ENCODE measurements at regions not wholly inside any gene's neighbourhood (a gene's known extent, or its start where the extent isn't known, plus 50 kb on each side); places are given as distances from the start of the nearest gene placed in this dataset.

DNA sequence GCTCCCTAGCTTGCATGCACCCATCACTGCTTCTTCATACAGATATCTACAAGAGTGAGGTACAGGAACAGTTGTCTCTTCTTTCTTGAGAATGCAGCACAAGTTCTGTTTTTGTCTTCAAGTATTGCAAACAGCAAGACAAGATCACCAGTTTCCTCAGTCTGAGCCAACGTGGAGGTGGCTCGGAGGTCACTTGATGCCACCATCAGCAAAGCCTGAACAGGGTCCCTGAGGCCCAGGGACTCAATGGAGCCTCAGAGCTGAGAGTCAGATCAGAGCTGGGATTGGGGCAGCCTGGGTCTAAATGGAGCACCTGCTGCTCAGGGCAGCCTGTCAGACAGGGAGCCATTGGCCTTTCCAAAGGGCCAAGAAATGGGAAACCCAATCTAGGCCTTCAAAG is 290.7 kb upstream of the ID2 start:
- no peak overlapping the region for H3K27ac ChIP-seq
- DNase-seq (ENCODE audit: low read depth in 1 of 2, low spot score in 1 of 2) = no peak
- H3K4me1 ChIP-seq (ENCODE audit: low read depth) = no peaks in the 10 kb centered on the region

DNA sequence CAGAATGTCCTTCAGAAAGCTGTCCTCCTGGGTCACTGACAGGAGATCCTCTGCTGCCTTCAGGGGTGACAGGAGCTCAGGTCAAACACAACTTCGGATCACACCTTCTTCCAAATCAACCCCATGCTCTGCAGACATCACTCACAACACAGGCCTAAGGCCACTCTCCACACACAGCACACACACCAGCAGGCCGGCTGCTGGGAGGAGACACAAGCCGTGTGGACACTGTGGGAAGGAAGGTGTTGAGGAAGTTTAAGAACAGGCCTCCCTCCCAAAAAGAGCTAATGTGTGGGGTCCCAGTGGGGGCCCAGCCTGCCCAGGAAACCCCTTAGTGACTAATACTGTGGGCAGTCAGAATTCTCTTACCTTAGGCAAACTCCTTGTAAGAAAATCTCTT is 290.3 kb upstream of the ID2 start:
- TF ChIP-seq, protein P1, sequence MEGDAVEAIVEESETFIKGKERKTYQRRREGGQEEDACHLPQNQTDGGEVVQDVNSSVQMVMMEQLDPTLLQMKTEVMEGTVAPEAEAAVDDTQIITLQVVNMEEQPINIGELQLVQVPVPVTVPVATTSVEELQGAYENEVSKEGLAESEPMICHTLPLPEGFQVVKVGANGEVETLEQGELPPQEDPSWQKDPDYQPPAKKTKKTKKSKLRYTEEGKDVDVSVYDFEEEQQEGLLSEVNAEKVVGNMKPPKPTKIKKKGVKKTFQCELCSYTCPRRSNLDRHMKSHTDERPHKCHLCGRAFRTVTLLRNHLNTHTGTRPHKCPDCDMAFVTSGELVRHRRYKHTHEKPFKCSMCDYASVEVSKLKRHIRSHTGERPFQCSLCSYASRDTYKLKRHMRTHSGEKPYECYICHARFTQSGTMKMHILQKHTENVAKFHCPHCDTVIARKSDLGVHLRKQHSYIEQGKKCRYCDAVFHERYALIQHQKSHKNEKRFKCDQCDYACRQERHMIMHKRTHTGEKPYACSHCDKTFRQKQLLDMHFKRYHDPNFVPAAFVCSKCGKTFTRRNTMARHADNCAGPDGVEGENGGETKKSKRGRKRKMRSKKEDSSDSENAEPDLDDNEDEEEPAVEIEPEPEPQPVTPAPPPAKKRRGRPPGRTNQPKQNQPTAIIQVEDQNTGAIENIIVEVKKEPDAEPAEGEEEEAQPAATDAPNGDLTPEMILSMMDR (IDR thresholded peaks at IDR 0.05; ENCODE audit: low read depth, low read length) = no peak
- no peak for DNase-seq (ENCODE audit: low read depth in 1 of 2, low spot score in 1 of 2)
- H3K4me3 ChIP-seq = no peak overlapping the region
- no peaks in the 10 kb centered on the region for H3K27me3 ChIP-seq
- no peaks in the 10 kb centered on the region for H3K36me3 ChIP-seq
- H3K27ac ChIP-seq = no peak overlapping the region
- no peaks in the 10 kb centered on the region for H3K4me1 ChIP-seq (ENCODE audit: low read depth)
- H3K9me3 ChIP-seq (ENCODE audit: low read depth) = no peaks in the 10 kb centered on the region

More for the DNA sequence above, 290.7 kb upstream of the ID2 start:
- TF ChIP-seq, protein P1 (IDR thresholded peaks at IDR 0.05; ENCODE audit: low read depth, low read length) = no peak
- Histone ChIP-seq H3K27me3 (no peaks in the 10 kb centered on the region), H3K36me3 (no peaks in the 10 kb centered on the region), H3K4me3 (no peak overlapping the region), H3K9me3 (ENCODE audit: low read depth) (no peaks in the 10 kb centered on the region)

DNA sequence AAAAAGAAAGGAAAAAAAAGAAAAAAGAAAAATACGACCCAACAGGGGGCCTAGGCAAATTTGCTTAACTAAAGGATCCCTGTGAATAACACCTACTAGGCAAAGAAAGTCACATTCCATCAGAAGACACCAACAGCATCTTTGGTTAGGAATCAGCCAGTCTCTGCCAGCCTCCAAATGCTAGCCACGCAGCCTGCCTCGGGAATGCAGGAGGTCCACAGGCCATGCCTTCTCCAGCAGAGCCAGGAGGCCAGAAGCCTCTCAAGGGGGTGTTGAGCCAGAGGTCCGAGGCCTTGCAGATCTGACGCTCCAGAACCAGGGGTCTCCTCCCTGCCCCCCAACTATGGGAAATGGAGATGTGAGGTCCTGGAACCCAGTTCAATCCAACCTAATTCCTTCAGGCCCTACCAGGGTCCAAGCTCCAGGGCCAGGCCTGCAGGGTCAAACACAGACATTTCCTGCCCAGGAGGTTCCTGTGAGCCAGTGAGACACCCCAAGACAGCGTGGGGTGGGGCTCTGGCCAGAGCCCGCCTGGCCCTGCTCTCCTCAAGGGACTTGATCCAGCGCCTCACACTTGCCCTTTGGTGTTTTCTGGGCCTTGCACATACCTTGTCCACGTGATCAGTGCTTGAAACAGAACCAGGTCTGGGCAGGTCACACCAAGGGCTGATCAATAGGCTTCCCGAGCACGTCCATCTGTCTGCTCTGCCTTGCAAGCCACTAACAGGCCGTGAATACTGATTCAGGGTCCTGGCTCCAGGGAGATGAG is 289.6 kb upstream of the ID2 start:
- H3K27ac ChIP-seq = no peak overlapping the region

DNA sequence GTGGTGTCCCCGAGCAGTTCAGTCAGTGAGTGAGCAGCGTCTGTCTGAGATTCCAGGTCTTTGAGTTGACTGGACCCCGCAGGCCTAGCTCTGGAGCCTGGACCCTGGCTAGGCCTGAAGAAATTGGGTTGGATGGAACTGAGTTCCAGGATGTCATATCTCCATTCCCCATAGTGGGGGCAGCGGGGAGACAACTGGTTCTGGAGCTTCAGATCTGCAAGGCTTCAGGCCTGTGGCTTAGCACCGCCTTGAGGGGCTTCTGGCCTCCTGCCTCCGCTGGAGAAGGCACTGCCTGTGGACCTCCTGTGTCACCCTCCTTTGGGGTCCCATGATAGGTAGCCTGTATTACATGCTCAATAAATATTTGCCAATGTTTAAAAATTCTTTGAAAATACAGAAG is 288.4 kb upstream of the ID2 start:
- TF ChIP-seq, protein P1 (IDR thresholded peaks at IDR 0.05; ENCODE audit: low read depth, low read length) = no peak
- H3K36me3 ChIP-seq = no peaks in the 10 kb centered on the region

More for the DNA sequence above, 289.6 kb upstream of the ID2 start:
- Histone ChIP-seq H3K4me1 (ENCODE audit: low read depth) (no peaks in the 10 kb centered on the region), H3K4me3 (no peak overlapping the region), H3K9me3 (ENCODE audit: low read depth) (no peaks in the 10 kb centered on the region), H3K27me3 (no peaks in the 10 kb centered on the region), H3K36me3 (no peaks in the 10 kb centered on the region)
- TF ChIP-seq, protein P1 (IDR thresholded peaks at IDR 0.05; ENCODE audit: low read depth, low read length) = no peak
- DNase-seq (ENCODE audit: low read depth in 1 of 2, low spot score in 1 of 2) = no peak

DNA sequence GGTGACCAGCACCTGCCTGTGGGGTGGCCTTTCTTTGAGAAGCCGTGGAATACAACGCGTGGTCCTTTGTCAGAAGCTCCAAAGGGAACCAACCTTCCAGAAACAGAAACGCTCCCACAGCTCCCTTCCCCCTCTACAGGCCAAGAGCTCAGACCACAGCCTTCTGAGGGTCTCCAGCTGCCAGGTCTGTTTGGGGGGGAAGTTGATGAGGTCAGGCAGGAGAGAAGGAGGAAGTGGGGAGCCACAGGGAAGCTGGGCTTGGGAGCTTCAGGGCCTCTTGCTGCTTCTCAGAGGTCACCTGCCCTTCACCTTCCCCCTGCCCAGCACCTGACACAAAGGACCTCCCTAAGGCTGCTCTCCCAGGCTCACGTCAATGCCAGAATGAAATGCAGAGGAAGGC is 287.7 kb upstream of the ID2 start:
- Histone ChIP-seq H3K27ac (no peak overlapping the region), H3K4me1 (ENCODE audit: low read depth) (no peaks in the 10 kb centered on the region), H3K4me3 (no peak overlapping the region), H3K27me3 (no peaks in the 10 kb centered on the region), H3K36me3 (no peaks in the 10 kb centered on the region), H3K9me3 (ENCODE audit: low read depth) (no peaks in the 10 kb centered on the region)
- DNase-seq (ENCODE audit: low read depth in 1 of 2, low spot score in 1 of 2) = no peak
- TF ChIP-seq, protein P1 (IDR thresholded peaks at IDR 0.05; ENCODE audit: low read depth, low read length) = no peak

More for the DNA sequence above, 288.4 kb upstream of the ID2 start:
- Histone ChIP-seq H3K9me3 (ENCODE audit: low read depth) (no peaks in the 10 kb centered on the region), H3K27me3 (no peaks in the 10 kb centered on the region), H3K4me3 (no peak overlapping the region), H3K27ac (no peak overlapping the region), H3K4me1 (ENCODE audit: low read depth) (no peaks in the 10 kb centered on the region)
- no peak for DNase-seq (ENCODE audit: low read depth in 1 of 2, low spot score in 1 of 2)
